NCI-H2107 (cell line): ENCODE measurements at regions not wholly inside any gene's neighbourhood (a gene's known extent, or its start where the extent isn't known, plus 50 kb on each side); places are given as distances from the start of the nearest gene placed in this dataset.

Experiments
- DNase-seq: peaks from one replicate; lab custom pipeline; 2025; lab: John Stamatoyannopoulos, UW

DNA sequence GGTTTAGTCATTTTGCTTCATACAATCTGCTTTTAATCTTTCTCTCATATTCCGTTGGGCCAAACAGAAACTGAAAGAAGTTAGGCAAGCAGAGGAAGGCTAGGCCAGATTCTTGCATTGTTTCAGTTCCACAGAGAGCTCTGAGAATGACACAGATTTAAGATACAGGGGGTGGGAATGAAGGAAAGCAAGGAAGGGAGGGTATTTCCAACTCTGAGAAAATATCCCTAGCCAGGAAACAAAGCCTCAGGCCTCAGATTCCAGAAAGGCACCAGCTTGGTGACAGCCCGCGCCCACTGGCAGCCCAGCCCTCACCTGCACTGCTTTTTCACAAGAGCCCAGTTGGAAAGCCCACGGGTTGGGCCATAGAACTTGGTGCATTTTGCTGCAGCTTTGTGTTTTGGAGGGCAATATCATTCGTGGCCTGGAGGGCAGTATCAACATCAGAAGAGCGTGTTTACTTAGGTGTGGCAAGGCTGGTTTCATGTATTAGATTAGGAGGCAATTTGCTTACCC lies 63.5 kb downstream of the ENC1 start:
- no peak for DNase-seq

DNA sequence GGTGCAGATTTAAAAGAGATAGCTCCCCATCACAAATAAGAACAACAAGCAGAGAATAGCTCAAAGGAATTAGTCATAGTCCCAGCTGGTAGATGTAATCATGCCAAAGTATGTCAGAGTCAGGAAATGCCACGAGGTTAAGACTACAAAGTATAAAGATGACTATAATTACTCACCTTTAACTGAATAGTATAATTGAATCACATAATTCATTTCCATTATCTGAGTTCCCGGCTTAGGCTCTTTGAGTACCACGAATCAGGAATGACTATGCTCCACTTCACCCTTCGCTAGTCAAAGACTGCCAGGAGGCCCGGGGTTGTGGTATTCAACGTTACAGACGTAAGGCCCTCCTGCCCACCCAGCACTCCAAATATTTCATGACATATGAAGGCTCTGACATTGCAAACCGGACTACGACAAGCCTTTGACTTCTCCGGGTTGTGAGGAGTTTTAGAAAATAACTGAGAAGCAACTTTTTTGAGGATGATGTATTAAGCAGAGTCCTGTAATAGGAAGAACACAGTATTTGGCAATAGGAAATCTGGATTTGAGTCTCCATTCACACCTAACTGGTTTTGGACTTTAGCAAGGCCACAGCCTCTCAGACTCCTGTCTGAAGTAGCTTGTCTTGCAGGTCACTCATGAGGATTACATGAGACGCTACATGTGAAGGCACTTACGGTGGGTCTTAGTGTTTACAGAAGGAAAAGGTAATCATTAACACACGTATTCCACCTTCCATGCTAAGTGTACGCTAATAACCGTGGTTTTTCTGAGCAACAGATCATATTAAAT lies 64.6 kb downstream of the ENC1 start:
- DNase-seq = no peak

DNA sequence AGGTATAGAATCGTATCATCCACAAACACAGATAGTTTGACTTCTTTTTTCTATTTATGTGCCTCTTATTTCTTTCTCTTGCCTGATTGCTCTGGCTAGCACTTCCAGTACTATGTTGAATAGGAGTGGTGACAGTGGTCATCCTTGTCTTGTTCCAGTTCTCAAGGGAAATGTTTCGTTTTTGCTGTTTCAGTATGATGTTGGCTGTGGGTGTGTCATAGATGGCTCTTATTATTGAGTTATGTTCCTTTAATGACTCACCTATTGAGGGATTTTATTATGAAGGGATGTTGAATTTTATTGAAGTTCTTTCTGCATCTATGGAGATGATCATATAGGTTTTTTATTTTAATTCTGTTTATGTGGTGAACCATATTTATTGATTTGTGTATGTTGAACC lies 70.3 kb downstream of the ENC1 start:
- no peak for DNase-seq

DNA sequence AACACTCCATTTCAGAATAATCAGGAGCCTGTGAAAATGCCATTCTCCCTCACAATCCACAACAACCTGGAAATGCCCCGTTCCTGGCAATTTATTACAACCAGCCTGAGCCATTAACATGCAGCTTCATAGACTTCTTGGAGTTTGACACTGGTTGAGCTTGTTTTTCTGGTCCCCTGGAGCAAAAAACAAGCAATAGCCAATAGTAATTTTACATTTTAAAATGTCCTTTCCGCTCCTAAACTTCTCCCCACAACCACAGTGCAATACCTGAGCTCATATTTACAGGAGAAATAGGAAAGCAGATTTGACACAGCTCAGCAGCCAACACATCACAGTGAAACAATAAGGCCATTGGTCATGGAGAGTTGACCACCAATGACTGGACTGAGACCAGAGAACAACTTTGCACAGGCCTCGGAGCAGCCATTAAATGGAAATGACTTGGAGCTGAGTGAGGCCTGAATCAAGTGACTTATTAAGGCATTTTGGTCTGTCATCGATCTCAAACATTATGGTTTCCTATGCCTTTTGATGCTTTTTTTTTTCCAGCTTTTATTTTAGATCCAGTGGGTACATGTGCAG lies 73.0 kb downstream of the ENC1 start:
- no peak for DNase-seq

DNA sequence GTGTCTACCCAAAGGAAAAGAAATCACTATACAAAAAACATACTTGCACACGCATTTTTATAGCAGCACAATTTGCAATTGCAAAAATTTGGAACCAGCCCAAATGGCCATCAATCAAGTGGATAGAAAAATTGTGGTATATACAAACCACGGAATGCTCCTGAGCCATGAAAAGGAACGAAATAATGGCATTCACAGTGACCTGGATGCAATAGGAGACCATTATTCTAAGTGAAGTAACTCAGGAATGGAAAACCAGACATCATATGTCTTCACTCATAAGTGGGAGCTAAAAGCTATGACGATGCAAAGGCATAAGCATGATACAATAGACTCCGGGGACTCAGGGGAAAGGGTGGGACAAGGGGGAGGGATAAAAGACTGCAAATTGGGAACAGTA lies 78.4 kb downstream of the ENC1 start:
- no peak for DNase-seq

DNA sequence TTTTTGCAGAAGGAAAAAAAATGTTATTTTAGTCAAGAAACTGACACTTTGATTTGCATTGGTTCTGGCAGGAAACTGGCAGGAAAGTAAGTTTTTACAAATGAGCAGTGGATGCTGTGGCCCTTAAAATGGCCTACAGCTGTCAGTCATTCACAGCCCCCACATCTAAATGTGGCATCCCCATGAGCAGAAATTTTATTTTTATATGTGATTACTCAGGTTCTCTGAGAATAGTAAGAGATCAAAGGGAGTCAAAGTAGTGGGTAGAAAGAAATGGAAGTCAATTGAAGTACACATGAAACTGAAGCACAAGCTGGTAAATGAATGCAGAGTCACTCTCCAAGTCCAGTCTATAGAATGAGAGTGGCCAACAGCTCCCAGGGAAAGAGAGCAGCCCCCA lies 80.3 kb downstream of the ENC1 start:
- no peak for DNase-seq

DNA sequence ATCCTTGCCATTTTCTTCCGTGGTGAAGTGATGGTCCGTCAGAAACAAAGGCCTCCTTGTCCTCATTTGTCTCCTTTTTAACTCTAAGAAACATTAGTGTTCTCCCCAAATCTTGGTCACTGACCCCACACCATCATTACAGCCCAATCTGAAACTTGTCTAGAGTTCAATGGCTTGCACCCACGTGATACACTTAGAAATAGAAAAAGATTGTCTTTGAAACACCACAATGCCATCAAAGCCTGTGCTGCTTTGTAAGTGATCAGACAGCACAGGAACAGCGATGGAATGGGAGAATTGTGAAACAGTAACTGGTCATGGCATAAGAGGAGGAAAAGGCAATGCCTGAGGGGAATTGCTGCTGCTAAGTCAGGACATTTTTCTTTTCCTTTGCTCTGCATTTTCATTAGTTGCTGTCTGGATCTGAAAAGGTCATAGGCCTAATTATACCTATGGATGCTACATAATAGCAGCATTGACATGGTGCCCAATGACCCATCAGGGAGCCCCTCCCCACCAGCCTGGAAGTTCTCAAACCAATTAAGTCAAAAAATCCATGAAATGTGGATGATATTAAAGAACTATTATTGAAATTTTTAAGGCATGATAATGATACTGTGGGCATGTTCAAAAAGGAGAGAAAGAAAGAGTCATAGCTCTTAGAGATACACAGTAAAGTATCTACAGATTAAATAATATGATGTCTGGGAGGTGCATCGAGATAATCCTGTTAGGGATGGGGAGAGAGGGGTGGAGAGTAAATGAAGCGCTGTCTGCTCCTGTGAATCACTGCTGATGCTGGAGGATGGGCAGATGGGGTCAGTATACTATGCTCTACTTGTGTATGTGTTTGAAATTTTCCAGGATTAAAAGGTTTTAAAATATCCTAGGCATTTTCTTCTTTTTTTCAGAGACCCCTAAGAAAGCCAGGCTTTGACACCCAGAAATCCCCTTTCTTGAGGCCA lies 83.6 kb downstream of the ENC1 start:
- DNase-seq = no peak

DNA sequence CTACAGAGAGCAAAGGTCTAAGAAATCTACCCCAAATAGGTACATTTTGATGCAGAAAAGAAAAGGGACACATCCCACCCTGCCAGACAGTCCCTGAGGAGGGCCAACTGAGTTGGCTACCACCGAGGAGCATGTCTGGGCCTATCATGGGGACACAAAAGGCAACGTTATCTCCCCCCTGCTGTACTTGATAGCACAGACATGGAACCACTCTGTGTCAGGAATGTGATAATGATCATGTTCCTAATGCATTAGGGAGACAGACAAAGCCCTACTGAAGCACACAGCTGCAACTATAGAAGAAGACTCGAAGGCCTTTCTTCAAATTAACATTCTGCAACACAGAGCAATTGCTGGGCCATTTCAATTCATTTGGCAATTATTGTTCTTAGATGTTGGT lies 84.5 kb downstream of the ENC1 start:
- DNase-seq = no peak

DNA sequence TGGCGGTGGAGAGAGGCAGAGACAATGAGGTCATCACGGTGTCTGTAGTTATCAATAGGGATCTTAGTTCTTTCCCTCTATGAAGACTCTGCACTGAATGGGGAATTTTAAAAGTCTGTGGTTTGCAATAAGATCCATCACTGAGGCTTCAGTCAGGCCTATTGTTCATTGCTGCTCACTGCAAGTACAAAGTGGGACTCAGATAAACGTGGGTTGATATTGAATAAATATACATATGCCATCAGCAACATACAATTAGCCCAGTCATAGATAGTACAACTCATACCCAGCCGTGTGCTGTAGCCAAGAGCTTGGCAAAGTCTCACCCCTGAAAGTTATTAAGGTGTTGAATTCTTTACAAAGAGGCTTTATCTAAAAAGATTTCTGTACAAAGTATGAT lies 88.4 kb downstream of the ENC1 start:
- no peak for DNase-seq

DNA sequence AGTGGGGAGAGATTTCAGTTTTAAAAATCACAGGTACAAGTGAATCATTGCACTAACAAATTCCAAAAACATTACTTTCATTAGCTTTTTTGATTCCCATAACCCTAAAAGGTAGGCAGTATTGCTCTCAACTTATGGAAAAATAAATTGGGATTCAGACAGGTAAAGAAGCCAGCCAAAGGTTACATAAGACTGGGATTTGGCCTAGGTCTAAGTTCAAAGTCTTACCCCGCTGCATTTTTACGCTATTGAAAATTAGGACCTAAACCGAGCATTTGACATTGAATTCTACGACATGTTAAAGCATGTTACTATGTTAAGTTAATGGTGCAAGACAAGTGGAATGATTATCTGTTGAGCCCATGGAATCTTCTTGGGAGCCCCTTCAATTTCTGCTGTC lies 89.6 kb downstream of the ENC1 start:
- no peak for DNase-seq

DNA sequence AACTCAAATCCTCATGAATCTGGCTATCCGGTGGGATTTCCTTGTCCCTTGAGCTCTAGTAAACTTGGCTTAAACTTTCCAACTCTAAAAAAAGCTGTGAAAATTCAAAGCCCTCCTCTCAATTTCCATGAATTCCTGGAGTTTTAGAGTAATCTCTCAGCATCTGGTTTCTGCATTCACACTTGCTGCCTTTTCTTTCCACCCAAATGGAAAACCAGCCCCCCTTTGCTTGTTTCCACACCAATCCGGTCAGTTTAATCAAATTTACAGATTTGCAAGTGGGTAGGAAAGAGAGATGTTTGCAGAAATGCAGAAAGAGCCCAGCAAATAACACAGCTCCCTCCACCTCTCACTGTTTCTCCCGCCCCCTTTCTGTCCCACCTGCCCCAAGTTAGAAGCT lies 91.1 kb downstream of the ENC1 start:
- no peak for DNase-seq

DNA sequence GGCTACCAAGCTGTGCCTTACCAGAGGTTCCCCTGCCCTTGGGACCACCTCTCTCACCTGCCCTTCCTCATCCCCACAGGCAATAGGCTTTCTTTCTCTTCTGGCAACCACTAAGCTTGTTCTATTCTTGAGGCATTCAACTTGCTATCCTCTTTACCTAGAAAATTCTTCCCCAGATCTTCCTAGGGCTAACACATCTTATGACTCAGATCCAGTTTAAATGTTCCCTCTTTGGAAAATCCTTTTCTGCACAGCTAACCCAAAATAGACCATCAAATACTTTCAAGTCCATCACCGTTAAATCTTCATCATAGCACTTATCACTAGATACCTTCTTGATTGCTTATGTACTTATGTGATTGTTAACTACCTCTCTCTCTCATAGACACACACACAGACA lies 93.7 kb downstream of the ENC1 start:
- DNase-seq = no peak

DNA sequence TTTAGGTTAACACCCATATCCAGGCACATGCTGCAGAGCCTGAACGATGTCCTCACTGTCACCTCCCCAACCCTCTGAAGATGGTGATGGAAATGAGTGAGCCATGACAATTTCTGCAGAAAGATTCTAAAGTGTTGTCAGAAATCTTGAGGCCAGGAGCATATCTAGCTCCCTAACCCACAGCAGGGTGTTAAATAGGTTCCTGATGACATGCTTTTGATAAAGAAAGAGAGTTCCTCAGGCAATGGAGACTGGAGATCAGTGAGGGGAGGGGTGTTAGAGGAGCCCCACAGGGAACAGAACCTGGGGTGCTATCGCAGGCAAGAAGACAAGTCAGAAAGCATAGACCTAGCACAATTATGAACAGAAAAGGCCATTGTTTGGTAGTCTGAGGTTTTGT lies 95.7 kb downstream of the ENC1 start:
- DNase-seq = no peak

DNA sequence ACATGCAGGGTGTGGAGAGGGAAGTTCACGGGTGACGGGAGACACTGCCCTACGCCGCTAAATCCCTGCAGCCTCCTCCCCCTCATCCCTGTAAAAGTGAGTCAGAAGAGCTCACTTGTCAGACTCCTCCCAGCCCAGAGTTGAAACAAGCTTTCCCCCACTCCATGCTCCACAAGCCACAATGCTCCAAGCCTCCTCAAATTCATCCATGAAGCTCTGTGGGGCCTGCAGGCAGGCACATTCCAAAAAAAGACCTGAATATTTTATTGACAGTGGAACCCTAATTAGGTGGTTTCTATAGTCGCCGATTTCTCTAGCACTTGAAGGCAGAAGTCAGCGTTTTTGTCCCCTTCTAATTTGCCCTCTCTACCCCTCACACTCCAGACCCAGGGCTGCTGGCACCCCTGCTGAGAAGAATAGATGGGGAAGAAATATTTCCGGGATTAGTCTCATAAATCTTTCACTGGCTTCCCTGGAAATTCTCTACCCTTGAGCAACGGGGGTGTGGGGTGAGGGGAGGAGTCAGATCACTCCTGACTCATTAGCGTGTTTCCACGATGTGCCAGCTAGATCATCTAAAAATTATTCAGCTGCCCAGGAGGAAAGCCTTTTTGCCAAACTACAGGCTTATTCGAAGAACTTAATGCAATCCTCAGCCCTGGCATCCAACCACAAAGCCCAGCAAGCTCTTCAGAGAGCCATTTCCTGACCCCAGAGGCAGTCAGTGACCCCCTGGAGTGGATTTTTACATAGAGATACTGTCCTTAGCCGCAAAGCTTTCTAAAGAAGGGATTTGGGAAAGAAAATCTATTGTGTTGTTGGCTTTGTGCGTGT lies 97.1 kb downstream of the ENC1 start:
- no peak for DNase-seq

DNA sequence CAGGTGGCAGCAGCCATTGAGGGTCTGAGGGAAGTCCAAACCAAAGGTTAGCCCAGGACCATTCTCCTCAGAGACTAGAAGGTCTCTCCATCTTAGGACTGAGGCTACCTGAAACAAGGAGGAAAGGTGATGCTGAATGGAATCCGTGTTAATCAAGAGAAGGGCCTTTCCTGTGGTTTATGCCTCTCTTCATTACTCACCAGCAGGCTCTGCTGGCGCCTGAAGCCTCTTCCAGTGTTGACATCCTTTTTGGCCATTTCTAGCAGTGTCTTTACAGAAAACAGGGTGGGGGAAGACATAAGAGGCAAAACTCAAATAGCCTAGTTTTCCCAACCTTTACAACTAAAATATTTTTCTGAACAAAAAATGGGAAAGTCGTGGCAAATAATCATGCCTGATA lies 98.0 kb downstream of the ENC1 start:
- DNase-seq = no peak

DNA sequence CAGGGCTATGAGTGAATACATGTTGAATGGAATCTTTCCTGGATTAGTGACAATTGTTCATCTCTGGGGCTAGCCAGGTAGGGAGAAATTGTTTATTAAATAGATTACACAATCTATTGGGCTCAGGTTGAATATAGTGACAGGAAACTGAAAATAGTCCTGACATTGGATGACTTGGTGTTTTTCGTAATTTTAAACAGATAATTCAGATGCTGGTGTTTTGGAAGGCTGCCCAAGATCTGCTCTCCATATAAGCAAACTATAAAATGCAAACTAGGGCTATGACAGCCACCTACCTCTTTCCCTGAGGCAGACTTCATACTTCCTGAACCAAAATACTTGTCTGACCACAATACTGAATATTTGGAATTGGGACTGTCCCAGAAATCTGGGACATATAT lies 99.1 kb downstream of the ENC1 start:
- no peak for DNase-seq

DNA sequence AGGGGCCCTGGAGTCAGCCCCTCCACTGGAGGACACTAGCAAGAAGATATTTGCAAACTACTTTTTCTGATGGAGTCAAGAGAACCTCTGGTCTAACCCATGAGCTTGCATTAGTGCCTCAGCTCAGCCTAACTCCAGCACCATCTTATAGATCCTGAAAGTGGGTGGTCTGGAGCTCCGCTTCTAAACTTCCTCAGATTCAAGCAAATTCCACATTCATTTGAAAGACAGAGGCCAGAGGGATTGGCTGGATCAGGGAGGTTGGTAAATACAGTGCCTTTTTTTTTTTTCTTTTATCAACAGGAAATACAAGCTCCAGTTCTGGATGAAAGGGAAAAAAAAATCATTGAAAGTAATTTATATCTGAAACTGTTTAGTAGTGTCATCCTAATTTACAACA lies 99.9 kb downstream of the ENC1 start:
- DNase-seq = no peak

DNA sequence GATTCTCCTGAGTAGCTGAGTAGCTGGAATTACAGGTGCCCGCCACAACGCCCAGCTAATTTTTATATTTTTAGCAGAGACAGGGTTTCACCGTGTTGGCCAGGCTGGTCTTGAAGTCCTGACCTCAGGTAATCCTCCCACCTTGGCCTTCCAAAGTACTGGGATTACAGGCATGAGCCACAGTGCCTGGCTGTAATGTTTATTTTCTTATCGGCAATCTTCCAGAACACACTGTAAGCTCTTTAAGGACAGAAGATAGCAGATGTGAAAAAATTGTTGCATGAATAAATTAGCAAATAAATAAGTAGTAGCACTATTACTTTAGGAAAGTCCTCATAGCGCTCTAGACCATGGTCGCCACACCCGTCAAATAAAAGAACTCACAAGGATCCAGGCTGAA lies 100.5 kb downstream of the ENC1 start:
- no peak for DNase-seq

DNA sequence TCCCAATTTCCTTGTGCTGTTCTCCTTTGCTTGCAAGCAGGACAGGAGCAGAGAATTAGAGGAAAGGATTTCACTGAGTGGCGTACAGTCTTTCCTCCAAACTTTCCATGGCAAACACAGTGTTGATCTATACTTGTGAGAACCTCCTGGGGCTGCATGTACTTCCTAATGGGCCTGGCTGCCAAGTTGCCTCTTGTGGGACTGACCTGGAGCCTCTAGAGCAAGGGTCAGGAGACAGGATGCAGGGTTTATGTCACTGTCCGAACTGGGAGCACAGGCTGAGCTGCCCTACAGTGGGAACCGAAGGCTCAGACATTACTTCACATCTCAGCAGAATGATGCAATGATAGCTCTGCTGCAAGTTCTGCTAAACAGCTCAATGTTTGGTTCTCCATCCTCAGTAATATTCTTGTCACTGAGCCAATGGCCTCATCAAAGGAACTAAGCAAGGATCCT lies 102.3 kb downstream of the ENC1 start:
- DNase-seq = no peak

DNA sequence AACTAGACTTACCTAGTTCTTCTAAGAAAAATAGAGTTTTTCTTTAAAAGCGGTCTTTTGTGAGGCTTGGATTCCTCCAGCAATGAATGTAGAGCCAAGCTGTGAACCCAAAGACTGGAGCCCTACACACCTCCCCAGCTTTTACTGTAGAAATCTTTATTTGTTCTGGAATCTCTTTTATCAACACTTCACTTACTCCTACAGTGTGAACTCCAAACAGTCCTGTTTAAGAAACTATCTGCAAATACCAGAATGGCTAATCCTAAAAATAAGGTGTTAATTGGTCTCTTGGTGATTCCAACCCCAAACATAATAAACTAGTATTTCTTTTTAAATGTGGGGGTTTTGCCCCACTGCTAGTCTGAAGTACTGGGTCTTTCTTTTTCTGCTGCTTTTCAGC lies 103.9 kb downstream of the ENC1 start:
- no peak for DNase-seq

DNA sequence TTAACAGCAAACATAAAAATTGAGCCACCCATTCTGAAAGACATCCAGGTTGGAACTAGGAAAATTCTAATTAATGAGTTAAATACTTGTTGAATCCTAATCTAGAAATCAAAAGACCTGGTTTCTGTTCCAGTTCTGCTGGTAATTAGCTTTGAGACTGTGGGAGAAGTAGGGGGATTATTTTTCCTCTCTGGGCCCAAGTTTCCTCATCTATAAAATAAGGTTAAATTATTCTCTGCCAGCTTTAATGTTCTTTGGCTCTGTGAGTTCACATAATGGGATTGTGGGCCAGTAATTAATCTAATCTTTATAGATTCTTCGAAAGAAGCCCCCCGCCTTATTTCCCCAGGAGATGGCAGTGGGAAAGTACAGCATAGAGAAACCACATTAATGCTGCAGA lies 104.6 kb downstream of the ENC1 start:
- DNase-seq = no peak
